Esophagus squamous epithelium (tissue), 5 donors: ENCODE measurements at regions not wholly inside any gene's neighbourhood (a gene's known extent, or its start where the extent isn't known, plus 50 kb on each side); places are given as distances from the start of the nearest gene placed in this dataset.

Experiments
- DNase-seq: peaks from one replicate; lab custom pipeline; 2025; lab: John Stamatoyannopoulos, UW
- H3K27ac ChIP-seq, 4 donors: fragments of 200-600 bp; sonication (generic); one replicate each; pipeline ENCODE4 v1.5.1; 2016 to 2019; ENCODE audit warnings: mild to moderate bottlenecking in 1 of 4
- H3K27me3 ChIP-seq, 4 donors: fragments of 200-600 bp; sonication (generic); 1 replicate in 3 of 4; 2 replicates in 1 of 4; pipeline versions ENCODE4 v1.5.1 to v1.6.0; 2017 to 2021; ENCODE audit warnings: antibody characterized with exemption in 1 of 4
- H3K36me3 ChIP-seq, 3 donors: fragments of 200-600 bp; sonication (generic); one replicate each; pipeline ENCODE4 v1.5.1; 2016 to 2019
- H3K4me1 ChIP-seq, 3 donors: fragments of 200-600 bp; sonication (generic); one replicate each; pipeline ENCODE4 v1.5.1; 2017 to 2019
- H3K4me3 ChIP-seq, 4 donors: fragments of 200-600 bp; sonication (generic); 1 replicate in 3 of 4; 2 replicates in 1 of 4; pipeline ENCODE4 v1.5.1; 2016 to 2019; ENCODE audit warnings: mild to moderate bottlenecking in 2 of 4, moderate library complexity in 1 of 4
- H3K9me3 ChIP-seq, 3 donors: fragments of 200-600 bp; sonication (generic); one replicate each; pipeline ENCODE4 v1.5.1; 2016 to 2019
- POLR2A ChIP-seq, 4 donors: fragments of 450-650 bp; IDR thresholded peaks; one replicate each; pipeline ENCODE4 v1.6.1; 2017; ENCODE audit warnings: antibody characterized with exemption in 4 of 4, mild to moderate bottlenecking in 4 of 4, moderate library complexity in 3 of 4
- WGBS, 2 donors: methylation state at CpG; one replicate each; pipeline ENCODE4 v1.1.5; 2018; 5-methylcytosine and 5-hydroxymethylcytosine counted together
- intact Hi-C: fragments of 100-400 bp; cut with DNase I; formaldehyde crosslinking; loops from one replicate; pipeline ENCODE4 v1.15.0; 2022
- TF ChIP-seq, protein P1 (sequence below), 6 experiments: fragments of 450-650 bp in 4 of 6; fragments of 200-600 bp in 2 of 6; sonication (generic) in 2 of 6; IDR thresholded peaks; one replicate each; pipeline ENCODE4 v1.5.1; 2016 to 2019; ENCODE audit warnings: antibody characterized with exemption in 6 of 6, mild to moderate bottlenecking in 4 of 6, moderate library complexity in 4 of 6
- donor health status: DM: yes; HTN: yes; CAD: no.

DNA sequence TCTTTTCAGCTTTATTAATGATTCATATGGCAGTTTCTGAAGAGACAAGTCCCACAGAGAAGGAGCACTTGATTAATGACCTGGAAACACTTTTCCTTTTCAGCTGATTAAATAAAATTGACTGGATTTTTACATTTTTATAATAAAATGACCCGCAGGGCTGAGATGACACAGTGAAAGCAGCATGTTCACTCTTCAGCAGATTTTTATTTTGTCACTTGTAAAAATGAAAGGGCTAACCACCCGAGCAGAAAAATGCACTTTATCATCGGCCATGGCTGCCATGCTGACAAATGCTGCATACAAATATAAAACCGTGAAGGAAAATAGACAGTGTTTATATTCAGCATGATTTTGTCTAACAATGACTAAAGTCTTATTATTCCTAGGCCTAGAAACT lies 321.6 kb upstream of the ITGA1 start:
- Histone ChIP-seq H3K36me3 (no peaks in the 10 kb centered on the region), H3K9me3 (no peaks in the 10 kb centered on the region), H3K4me3 (no peak overlapping the region), H3K27ac (no peak overlapping the region), H3K27me3 (no peaks in the 10 kb centered on the region), H3K4me1 (no peaks in the 10 kb centered on the region)
- intact Hi-C loops, result no loop called here
- TF ChIP-seq, protein P1, sequence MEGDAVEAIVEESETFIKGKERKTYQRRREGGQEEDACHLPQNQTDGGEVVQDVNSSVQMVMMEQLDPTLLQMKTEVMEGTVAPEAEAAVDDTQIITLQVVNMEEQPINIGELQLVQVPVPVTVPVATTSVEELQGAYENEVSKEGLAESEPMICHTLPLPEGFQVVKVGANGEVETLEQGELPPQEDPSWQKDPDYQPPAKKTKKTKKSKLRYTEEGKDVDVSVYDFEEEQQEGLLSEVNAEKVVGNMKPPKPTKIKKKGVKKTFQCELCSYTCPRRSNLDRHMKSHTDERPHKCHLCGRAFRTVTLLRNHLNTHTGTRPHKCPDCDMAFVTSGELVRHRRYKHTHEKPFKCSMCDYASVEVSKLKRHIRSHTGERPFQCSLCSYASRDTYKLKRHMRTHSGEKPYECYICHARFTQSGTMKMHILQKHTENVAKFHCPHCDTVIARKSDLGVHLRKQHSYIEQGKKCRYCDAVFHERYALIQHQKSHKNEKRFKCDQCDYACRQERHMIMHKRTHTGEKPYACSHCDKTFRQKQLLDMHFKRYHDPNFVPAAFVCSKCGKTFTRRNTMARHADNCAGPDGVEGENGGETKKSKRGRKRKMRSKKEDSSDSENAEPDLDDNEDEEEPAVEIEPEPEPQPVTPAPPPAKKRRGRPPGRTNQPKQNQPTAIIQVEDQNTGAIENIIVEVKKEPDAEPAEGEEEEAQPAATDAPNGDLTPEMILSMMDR (IDR thresholded peaks at IDR 0.05), result no peak
- no peak for TF ChIP-seq POLR2A (IDR thresholded peaks at IDR 0.05)
- DNase-seq, result no peak
- WGBS, 2 donors, result 28 to 31% methylated on average over 4 of the region's 4 CpGs

GRCh38 chr5:52466749-52467520 lies 320.8 kb upstream of the ITGA1 start:
- no peak for DNase-seq
- 58 to 79% methylated on average over 7 of the region's 7 CpGs for WGBS, 2 donors
- Histone ChIP-seq H3K27me3 (no peaks in the 10 kb centered on the region), H3K9me3 (no peaks in the 10 kb centered on the region), H3K36me3 (no peaks in the 10 kb centered on the region), H3K27ac (no peak overlapping the region), H3K4me1 (no peaks in the 10 kb centered on the region), H3K4me3 (no peak overlapping the region)
- intact Hi-C loops, result no loop called here
- TF ChIP-seq, protein P1 (IDR thresholded peaks at IDR 0.05), result no peak
- no peak for TF ChIP-seq POLR2A (IDR thresholded peaks at IDR 0.05)

GRCh38 chr5:52468976-52469375 lies 318.7 kb upstream of the ITGA1 start:
- no peak overlapping the region for H3K4me3 ChIP-seq
- no peak overlapping the region for H3K27ac ChIP-seq
- no peaks in the 10 kb centered on the region for H3K9me3 ChIP-seq
- no peak for DNase-seq
- H3K36me3 ChIP-seq, result no peaks in the 10 kb centered on the region
- no peaks in the 10 kb centered on the region for H3K27me3 ChIP-seq
- TF ChIP-seq, protein P1 (IDR thresholded peaks at IDR 0.05), result no peak
- no peak for TF ChIP-seq POLR2A (IDR thresholded peaks at IDR 0.05)
- WGBS, 2 donors, result 41 to 64% methylated on average over 1 of the region's 1 CpG
- intact Hi-C loops, result no loop called here
- H3K4me1 ChIP-seq, result no peaks in the 10 kb centered on the region

GRCh38 chr5:52469420-52469819 lies 318.3 kb upstream of the ITGA1 start:
- H3K36me3 ChIP-seq, result no peaks in the 10 kb centered on the region
- no peak overlapping the region for H3K27ac ChIP-seq
- intact Hi-C loops, result no loop called here
- H3K4me3 ChIP-seq, result no peak overlapping the region
- DNase-seq, result no peak
- no peaks in the 10 kb centered on the region for H3K4me1 ChIP-seq
- no peak for TF ChIP-seq POLR2A (IDR thresholded peaks at IDR 0.05)
- TF ChIP-seq, protein P1 (IDR thresholded peaks at IDR 0.05), result no peak
- no peaks in the 10 kb centered on the region for H3K9me3 ChIP-seq
- WGBS, 2 donors, result 75 to 76% methylated on average over 5 of the region's 5 CpGs
- H3K27me3 ChIP-seq, result no peaks in the 10 kb centered on the region

DNA sequence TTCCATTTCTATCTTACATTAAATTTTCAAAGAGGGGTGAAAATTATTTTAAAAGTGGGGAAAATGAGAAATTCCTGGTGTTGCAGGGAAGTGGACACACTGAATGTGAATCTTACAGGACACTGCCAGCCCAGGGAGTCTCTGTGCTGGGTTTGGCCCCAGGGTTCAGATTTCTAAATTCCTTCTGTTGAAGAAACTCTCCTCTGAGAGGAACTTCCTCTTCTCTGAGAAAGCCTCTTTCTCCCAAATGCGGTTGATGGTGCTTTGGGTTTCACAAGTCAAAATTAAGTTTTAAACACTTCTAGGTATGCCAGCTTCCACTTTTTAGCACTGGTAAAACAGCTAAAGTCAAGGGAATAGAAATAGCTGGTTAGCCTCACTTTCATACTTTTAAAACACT lies 317.9 kb upstream of the ITGA1 start:
- no peaks in the 10 kb centered on the region for H3K36me3 ChIP-seq
- no peaks in the 10 kb centered on the region for H3K9me3 ChIP-seq
- no peak overlapping the region for H3K27ac ChIP-seq
- DNase-seq, result no peak
- no peaks in the 10 kb centered on the region for H3K4me1 ChIP-seq
- no peak overlapping the region for H3K4me3 ChIP-seq
- WGBS, 2 donors, result 63 to 89% methylated on average over 1 of the region's 1 CpG
- intact Hi-C loops, result no loop called here
- no peak for TF ChIP-seq POLR2A (IDR thresholded peaks at IDR 0.05)
- TF ChIP-seq, protein P1 (IDR thresholded peaks at IDR 0.05), result no peak
- no peaks in the 10 kb centered on the region for H3K27me3 ChIP-seq
